Heart left ventricle (tissue), 13 donors: ENCODE measurements at regions not wholly inside any gene's neighbourhood (a gene's known extent, or its start where the extent isn't known, plus 50 kb on each side); places are given as distances from the start of the nearest gene placed in this dataset.

Experiments
- CTCF ChIP-seq, 12 donors: fragments of 200-600 bp; sonication (generic) in 4 of 12; IDR thresholded peaks; one replicate each; pipeline versions ENCODE4 v1.5.0 to v1.8.0; 2018 to 2022; ENCODE audit warnings: antibody characterized with exemption in 12 of 12, mild to moderate bottlenecking in 5 of 12
- POLR2A ChIP-seq, 2 donors: fragments of 450-650 bp; IDR thresholded peaks; one replicate each; pipeline ENCODE4 v1.6.1; 2017; ENCODE audit warnings: antibody characterized with exemption in 2 of 2, mild to moderate bottlenecking in 2 of 2, moderate library complexity in 2 of 2
- donor health status: ischemic (EF 13 %, LVEDD 7.1; RV severe dilation, severe dysfunction).
- donor health status: DM: no; HTN: yes; CAD: no.
- donor health status: DM: no; HTN: no; CAD: no.
- donor health status: ischemic (EF 25% LVEDD 6.9; RV normal size, moderate dysfunction).
- donor health status: ischemic (EF 25% LVEDD 5.7; RV mildly dilated, moderate dysfunction).
- donor health status: ischemic (EF 35%, LVEDD 5.7; RV mildly dilated, moderate dysfunction).
- donor health status: nonischemic (EF 11% LVEDD 7.7; RV severe dilation, severe dysfunction).
- donor health status: DM: yes; HTN: yes; CAD: no.
- donor health status: PGD.
- donor health status: ischemic (EF 29% LVEDD 5.4; RV normal size, mild dysfunction).
- donor health status: nonischemic (EF 23%, LVEDD 6.1; RV moderate dilation, normal function).

GRCh38 chr3:30282154-30282696 is 324.2 kb upstream of the TGFBR2 start:
- TF ChIP-seq POLR2A (IDR thresholded peaks at IDR 0.05) (no peak), CTCF (IDR thresholded peaks at IDR 0.05) (no peak)
